GM04504 (cell line): ENCODE measurements at regions not wholly inside any gene's neighbourhood (a gene's known extent, or its start where the extent isn't known, plus 50 kb on each side); places are given as distances from the start of the nearest gene placed in this dataset.
"Not testable (repeated sequence)": the region's sequence is repeated elsewhere in the genome, so short reads cannot be mapped to it uniquely, and the experiment has no call there.

Experiments used
- DNase-seq: peaks from one replicate; pipeline ENCODE4 v3.0.0-alpha.2; 2012; ENCODE audit warnings: low read depth

DNA sequence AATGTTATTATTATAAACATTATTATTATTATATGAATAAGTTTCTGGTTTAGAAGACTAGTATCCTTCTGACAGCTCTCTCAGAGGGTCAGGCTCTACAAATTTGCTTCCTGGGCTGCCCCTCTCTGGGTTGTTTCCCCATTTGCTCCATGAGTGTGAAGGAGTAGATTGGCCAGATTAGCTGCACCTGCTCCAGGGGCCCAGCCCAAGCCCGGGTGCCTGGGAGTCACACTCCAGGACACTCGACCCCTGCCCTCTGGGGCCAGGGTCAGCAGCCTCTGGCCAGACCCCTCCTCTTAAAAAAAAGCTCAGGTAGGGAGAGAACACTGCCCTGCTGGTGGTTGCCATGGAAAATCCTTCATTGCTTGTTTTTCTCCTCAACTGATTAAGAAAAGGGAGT, 169.0 kb upstream of the FOXD4L5 start:
- DNase-seq, result not testable (repeated sequence)

DNA sequence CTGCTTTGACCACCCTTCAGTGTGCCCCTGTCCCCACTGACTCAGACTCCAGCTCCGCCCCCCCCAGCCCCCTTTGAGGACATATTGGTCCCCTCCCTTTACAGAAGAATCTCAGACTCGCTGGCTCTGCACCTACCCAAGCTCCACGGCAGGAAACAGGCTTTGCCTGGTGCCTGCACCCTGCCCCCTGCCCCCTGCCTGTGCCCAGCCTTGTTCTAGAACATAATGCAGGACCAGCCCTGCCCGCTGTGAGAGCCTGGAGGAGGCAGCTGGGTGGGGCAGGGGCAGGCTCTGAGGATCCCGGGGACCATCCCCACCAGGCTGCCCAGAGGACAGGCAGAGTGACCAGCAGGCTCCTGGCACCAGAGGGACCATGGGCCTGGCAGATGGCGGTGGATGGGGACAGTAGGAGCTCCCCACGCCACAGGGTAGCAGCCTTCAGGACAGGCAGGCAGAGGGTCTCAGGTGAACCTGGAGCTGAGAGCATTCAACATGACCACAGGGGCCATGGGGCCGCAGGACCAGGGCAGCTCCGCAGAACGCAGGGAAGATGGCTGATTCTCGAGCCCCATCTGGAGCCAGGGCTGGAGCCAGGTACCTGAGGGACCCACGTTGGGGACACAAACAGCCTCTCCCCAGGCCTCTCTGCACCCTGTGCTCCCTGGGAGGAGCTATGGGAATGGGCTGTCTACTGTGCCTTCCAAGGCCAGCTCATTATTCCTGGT, 165.0 kb upstream of the FOXD4L5 start:
- DNase-seq, result not testable (repeated sequence)

DNA sequence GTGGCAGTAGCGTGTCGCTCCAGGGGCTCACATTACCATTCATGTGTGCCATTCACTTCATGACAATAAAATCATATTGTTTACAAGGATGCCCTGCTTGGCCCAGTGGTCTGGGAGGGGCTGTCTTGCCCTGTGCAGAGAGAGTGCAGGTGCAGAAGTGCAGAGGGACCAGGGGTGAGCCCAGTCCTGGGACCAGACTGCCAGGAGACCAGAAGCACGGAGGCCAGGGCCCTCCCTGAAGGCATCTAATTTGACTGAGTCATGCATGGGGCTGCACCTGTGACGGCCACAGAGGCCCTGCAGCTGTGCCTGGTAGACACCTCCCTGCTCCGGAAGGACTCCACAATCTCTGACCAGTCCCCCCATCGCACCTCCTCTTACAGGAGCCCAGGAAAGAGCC, 164.4 kb upstream of the FOXD4L5 start:
- no peak for DNase-seq

DNA sequence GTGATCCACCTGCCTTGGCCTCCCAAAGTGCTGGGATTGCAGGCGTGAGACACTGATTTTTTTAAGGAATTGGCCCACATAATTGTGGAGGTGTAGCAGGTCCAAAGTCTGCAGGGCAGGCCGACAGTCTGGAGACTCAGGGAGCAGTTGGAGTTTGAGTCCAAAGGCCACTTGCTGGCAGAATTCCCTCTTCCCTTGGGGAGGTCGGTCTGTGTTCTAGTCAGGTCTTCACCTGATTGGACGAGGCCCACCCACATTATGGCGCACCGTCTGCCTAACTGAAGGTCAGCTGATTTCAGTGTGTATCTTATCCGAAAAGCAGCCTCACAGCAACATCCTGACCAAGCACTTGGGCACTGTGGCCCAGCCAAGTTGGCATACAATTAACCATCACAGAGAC, 162.1 kb upstream of the FOXD4L5 start:
- DNase-seq, result not testable (repeated sequence)

DNA sequence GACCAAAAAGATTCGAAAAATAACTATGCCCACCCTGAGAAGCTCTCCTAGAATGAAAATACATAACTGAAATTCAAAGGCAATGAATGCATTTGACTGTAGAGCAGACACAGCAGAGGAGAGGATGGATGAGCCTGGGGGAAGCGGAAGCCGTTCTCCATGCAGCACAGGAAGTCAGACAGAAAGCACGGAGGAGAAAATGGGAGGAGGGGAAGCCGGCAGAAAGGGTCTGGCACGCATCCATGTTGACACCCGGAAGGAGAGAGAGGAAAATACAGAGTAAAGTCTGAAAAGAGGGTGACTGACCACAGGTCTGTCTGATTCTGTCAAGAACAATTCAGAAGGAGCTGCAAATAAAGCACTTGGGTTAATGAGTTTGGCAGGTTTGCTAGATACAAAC, 161.0 kb upstream of the FOXD4L5 start:
- DNase-seq, result not testable (repeated sequence)

DNA sequence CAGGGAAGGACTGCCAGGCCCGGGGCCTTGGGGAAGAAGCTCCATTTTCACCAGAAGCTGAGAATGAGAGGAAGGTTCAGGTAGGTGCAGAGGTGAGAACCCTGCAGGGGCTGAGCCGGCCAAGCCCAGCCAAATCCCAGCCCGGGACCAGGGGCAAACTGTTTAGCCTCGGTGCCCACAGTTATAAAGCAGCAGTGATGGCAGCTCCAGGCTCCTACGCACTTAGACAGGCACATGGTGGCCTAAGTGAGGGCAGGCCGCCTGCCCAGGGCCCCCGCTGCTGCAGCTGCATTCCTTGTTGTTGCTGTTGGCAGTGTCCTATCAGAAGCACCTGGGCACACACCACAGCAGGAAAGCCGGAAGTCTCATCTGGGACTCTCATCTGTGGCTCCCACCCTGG, 159.9 kb upstream of the FOXD4L5 start:
- no peak for DNase-seq

DNA sequence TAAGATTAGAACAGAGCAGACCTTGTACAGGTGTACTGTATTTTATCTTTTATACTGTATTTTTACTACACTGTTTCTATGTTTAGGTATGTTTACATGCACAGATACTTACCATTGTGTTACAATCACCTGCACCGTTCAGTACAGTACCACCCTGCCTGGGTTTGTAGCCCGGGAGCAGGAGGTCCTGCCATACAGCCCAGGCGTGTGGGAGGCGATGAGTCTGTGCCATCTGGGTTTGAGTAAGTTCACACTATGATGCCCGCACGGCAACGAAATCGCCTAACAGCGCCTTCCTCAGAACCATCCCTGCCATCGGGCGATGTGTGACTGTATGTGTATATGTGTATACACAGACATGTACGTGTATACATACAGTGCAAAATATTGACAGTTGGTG, 157.1 kb upstream of the FOXD4L5 start:
- DNase-seq, result not testable (repeated sequence)

DNA sequence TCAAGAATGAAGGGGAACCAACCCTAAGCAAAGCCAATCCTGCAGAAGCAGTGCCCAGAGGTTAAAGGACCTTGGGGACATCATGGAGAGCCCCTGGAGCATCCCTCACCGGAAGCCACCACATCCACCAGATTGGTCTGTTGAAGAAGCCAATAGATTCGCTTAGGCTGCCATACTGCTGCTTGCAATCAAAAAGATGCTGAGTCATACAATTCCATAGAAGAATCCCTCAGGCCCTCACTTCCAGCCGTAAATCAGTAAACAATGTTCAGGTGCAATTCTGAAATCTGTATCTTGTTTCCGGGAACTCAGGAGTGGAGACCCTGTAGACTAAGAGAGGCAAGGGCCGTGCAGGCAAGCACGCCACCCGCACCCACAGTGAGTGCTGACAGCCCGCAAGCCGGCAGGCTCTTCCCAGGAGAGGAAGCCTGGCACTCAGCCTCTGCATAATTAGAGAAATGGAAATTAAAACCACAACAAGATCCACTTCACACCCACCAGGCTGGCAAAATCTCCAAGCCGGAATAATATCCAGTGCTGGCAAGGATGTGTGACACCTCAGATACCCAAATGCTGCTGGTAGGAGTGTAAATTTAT, 156.4 kb upstream of the FOXD4L5 start:
- DNase-seq, result not testable (repeated sequence)

DNA sequence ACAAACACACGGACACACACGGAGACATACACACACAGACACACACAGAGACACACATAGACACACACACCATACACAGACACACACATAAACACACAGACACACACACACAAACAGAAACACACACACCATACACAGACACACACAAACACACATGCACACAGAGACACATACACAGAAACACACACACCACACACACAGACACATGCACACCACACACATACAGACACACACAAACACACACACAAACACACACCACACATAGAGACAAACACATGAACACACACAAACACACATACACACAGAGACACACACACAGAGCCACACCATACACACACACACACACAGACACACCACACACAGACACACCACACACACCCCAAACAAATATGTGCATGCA, 152.7 kb upstream of the FOXD4L5 start:
- DNase-seq, result no peak

DNA sequence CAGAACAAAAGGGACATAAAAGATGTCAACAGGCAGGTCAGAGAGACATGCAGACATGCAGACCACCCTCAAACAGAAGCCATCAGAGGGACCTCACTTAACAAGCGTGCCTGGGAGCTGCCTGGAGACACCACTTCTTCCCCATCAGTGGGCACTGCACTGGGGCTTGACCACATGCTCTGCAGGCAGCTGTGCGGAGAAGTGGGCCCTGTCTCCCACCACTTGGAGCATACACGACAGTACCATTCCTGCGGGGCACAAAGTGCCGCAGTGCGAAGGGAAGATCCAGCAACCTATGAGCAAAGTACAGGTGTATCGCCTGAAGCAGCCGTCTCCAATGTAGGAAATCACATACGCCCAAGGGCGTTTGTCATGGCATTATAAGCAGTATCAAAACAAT, 150.5 kb upstream of the FOXD4L5 start:
- DNase-seq, result no peak

DNA sequence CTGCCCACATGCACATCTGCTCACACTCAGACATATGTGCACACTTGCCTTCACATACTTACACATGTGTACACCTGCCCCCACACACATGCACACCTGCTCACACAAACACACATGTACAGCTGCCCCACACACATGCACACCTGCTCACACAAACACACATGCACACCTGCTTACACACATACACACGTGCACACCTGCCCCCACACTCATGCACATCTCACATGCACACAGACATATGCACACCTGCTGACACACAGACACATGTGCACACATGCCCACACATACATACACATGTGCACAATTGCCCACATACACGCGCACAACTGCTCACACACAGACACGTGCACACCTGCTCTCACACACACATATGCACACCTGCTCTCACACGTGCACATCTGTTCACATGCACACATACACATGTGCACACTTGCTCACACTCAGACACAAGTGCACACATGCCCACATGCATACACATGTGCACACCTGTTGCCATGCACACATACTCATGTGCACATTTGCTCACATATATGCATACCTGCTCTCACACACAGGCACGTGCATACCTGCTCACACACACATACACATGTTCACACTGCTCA, 147.8 kb upstream of the FOXD4L5 start:
- DNase-seq, result no peak

DNA sequence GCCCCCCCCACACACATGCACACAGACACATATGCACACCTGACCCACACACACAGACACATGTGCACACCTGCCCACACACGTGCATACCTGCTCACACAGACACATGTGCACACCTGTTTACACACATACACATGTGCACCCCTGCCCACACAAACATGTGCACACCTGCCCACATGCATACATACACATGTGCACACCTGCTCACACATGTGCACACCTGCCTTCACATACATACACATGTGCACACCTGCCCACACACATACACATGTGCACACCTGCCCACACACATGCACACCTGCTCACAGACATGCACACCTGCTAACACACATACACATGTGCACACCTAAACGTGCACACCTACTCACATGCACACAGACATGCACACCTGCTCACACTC, 147.0 kb upstream of the FOXD4L5 start:
- DNase-seq, result no peak

DNA sequence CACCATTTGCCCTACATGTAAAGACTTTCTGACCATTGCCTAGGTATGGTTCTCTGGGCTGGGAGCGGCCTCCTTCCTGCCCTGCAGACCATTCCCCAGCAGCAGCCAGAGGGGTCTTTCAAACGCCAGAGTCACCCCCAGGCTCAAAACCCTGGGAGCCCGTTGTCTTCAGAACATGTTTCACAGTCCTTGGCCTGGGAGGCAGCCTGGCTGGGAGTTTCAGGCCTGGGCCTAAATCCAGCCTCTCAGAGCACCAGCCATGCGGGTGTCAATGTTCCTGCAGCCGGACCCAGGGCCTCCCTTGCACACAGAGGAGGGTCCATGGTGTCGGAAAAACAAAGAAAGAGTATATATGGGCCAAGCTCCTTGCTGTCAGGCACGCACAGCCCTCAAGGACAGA, 145.2 kb upstream of the FOXD4L5 start:
- no peak for DNase-seq

DNA sequence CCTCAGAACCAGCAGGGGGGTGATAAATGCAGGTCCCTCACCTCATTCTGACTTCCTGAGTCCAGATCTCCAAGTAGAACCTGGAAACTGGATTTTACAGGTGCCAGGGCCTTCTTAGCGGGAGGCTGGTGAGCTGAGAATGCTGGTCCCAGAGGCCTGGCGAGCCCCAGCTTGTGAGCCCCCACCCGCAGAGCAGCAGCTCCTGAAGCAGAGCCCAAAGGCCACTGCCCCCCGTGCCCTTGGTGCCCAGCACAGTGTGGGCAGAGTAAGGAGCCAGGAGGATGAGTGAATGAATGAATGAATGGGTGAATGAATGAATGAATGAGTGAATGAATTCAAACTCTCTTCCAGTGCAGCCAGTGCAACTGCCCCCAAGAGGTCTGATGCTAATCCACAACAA, 142.4 kb upstream of the FOXD4L5 start:
- DNase-seq, result not testable (repeated sequence)

DNA sequence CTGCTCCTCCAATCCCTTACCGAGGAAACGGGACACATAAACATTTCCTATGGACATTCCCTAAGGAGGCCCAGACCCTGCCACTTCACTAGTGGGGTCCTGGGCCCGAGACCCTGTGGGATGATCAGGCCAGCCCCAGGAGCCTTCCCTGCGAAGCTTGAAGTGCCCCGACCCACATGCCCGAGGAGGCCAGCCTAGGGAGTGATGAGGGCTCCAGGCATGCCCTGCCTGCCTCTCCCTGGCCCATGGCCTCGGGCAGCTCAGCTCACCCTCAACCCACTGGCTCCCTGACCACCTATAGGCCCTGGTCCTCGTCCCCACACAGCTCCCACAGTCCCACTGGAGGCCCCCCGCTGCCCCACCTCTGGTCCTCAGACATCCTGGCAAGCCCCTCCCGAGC, 141.8 kb upstream of the FOXD4L5 start:
- not testable (repeated sequence) for DNase-seq

DNA sequence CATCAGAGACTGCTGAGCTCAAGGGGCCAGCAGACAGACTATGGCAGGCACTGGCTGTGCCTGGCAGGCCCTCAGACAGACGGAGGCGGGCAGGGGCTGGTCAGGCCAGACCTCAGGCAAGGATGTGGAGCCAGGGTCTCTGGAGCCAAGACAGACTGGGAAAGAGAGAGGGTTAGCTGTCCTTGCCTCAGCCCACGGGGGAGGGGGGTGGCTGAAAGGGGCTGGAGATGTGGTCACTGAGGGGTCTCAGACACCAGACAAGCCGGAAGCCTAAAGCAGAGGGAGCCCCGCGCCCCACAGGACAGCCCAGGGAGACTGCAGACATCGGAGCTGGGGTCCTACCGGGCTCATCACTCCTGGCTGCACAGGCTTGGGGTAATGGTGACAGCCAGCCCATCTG, 141.2 kb upstream of the FOXD4L5 start:
- DNase-seq, result no peak

DNA sequence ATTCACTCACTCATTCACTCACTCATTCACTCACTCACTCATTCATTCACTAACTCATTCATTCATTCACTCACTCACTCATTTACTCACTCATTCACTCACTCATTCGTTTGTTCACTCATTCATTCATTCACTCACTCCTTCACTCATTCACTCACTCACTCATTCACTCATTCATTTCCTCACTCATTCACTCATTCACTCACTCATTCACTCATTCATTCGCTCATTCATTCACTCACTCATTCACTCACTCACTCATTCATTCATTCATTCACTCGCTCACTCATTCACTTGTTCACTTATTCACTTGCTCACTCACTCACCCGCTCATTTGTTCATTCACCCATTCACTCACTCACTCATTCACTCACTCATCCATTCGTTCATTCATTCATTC, 140.2 kb upstream of the FOXD4L5 start:
- DNase-seq, result not testable (repeated sequence)

DNA sequence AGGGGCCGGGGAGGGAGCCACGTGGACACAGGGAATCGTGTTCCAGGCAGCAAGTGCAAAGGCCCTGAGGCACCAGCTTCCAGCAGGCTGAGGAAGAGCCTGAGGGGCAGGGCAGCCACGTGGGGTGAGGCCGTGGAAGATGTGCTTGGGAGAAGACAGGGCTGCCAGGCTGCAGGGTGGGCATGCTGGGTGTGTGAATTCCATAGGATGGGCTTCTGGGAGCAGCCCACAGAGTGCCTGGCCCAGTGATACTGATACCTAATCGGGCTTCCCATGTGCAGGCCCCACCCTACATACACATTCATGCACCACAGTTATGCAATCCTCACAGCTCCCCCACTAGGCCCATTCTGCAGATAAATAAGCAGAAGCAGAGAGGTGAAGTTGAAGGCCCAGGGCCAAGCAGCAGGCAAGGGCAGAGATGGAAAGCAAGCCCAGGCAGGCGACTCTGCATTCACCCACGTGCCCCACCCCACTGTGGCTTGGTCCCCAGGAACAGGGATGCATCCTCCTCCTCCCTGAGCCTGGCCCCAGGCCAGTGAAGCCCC, 139.5 kb upstream of the FOXD4L5 start:
- DNase-seq, result not testable (repeated sequence)

DNA sequence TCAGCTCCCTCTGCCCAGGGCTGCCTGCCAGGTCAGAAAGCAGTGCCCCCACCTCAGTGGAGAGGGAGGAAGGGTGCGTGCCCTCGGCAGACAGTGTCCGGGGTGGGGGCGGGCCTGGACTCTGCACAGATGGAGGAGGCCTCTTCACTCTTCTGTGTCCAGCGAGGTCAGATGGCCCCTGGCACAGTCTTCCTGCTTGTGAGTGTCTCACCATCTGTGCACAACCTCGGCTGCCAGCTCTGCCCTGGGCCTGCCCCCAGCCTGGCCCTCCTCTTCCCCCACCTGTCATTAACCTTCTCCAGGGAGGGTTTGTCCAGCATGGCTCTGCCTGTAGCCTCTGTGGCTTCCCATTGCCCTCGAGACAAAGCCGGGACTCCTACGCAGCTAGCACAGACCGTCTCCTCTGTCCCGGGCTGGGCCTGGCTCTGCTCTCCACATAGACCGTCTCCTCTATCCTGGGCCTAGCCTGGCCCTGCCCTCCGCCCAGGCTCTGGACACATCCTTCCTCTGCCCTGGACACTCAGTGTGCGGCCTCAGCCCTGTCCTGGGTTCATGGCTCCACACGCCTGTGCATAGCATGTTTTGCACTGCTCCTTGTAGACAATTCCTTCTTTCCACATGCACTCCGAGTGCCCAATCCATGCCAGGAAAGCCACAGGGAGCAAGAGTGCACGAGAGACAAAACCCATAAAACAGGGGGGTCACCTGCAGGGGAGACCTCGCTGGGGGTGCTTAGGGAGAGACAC, 138.9 kb upstream of the FOXD4L5 start:
- not testable (repeated sequence) for DNase-seq

DNA sequence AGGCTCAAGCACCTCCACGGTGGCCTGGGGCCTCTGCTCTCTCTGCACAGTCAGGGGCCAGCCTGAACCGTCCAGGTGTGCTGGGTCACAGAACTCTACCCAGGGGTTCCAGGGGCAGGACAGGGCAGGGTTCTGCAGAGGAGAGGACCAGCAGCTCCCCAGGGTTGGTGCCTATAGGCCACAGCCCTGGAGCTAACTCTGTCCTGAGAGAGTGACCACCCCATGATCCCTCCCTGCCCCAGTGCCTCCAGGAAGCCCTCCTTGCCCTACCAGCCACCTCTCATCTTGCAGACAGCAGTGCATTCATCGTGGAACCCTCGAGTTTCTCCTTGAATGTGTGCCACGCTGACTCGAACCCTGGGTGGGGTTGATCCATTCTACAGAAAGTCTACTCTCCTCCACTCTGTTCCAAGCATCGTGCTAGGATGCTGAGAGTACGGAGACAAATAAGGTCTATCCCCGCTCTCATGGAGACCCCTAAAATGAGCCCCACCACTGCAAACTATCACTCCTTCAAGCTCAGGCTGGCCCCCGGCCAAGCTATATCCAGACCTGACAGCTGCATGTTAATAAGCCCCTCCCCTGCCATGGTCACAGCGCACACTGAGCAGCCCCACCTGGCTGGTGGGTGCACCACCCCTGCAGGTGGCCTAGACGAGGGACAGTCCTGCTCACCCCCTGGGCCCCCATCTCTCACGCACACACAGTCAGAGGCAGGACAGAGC, 138.1 kb upstream of the FOXD4L5 start:
- DNase-seq, result not testable (repeated sequence)

DNA sequence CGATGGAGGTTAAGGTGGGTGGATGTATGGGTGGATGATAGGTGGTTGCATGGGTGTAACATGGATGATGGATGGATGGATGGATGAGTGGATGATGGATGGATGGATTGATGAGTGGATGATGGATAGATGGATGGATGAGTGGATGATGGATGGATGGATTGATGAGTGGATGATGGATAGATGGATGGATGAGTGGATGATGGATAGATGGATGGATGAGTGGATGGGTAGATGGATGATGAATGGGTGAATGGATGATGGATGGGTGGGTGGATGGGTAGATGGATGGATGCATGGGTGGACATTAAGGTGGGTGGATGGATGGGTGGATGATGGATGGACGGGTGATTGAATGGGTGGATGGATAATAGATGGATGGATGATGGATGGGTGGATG, 136.5 kb upstream of the FOXD4L5 start:
- not testable (repeated sequence) for DNase-seq

DNA sequence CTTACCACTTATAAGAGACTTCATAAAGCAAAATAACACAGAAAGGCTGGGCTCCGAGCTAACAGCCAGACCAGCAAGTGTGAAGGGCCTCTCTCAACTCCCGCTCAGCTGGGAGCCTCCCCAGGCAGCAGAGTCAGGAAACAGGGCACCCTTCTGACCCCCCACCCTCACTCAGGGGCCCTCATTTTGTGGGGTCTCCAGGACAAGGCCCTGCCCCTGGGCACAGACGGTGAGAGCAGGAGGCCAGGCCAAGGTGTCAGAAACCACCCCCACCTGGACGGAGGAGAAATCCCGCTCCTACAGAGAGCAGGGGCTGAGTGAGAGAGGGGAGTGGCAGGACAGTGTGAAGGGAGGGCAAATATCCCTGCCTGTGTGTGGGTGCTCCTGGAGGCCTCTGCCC, 135.8 kb upstream of the FOXD4L5 start:
- DNase-seq, result no peak
